ENCODE measurements at regions not wholly inside any gene's neighbourhood (a gene's known extent, or its start where the extent isn't known, plus 50 kb on each side); places are given as distances from the start of the nearest gene placed in this dataset.
"Not testable (repeated sequence)": the region's sequence is repeated elsewhere in the genome, so short reads cannot be mapped to it uniquely, and the experiment has no call there.

- ChIA-PET POLR2A (no interaction called here), CTCF (no interaction called here)
- Histone ChIP-seq H3K4me3 (ENCODE audit: control insufficient read depth in 1 of 2, extremely low read depth in 1 of 2, low read length in 1 of 2) (no peak overlapping the region), H3K9me3 (no peaks in the 10 kb centered on the region), H3K36me3 (ENCODE audit: control insufficient read depth in 2 of 2, extremely low read depth in 1 of 2, insufficient read depth in 1 of 2, low read length in 1 of 2) (no peaks in the 10 kb centered on the region), H3K27me3 (replicated peaks in 1 of 2; ENCODE audit: control insufficient read depth in 2 of 2, extremely low read depth in 1 of 2, insufficient read depth in 2 of 2, low read length in 1 of 2) (no peaks in the 10 kb centered on the region), H3K27ac (ENCODE audit: low read length) (no peak overlapping the region), H3K4me1 (ENCODE audit: control insufficient read depth in 1 of 2, extremely low read depth in 1 of 2, insufficient read depth in 2 of 2, low read length in 2 of 2) (no peaks in the 10 kb centered on the region)
- H3K9me3 Mint-ChIP-seq = peaks cover 17 to 39% (median 21%) of the 10 kb centered on the region in 3 donors
- H3K27me3 Mint-ChIP-seq = no peaks in the 10 kb centered on the region
- no peaks in the 10 kb centered on the region for H3K36me3 Mint-ChIP-seq
- DNase-seq = no peak
- no peak overlapping the region for H3K27ac Mint-ChIP-seq
- no peak for ATAC-seq (replicated peaks in 1 of 4)
- no peaks in the 10 kb centered on the region for H3K4me1 Mint-ChIP-seq
- H3K4me3 Mint-ChIP-seq = no peak overlapping the region
- WGBS (ENCODE audit: insufficient coverage) = 90% methylated on average over 12 of the region's 13 CpGs
Observed at GRCh38 chr4:62510228-62510627, 1310.1 kb downstream of the ADGRL3 start.

DNA sequence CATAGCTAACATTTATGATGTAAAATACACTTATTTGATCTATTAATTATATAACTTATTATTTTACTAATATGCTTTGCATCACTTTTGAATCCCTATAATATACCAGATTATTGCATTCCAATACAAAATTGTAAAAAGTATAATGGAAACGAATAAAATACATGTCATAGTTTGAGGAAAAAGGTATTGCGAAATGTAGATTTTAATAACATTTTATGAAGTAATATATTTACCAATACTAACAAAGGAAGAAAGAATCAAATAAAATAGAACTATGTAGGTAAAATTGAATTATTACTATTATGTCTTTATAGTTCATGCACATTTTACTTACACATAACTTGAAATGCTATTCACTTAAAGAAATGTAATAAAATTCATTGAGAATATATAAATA is 1300.2 kb downstream of the ADGRL3 start:
- H3K27me3 ChIP-seq (replicated peaks in 1 of 2; ENCODE audit: control insufficient read depth in 2 of 2, extremely low read depth in 1 of 2, insufficient read depth in 2 of 2, low read length in 1 of 2) = no peaks in the 10 kb centered on the region
- ChIA-PET POLR2A (no interaction called here), CTCF (no interaction called here)
- ATAC-seq (replicated peaks in 1 of 4) = no peak
- no peak for DNase-seq
- Mint-ChIP-seq H3K36me3 (no peaks in the 10 kb centered on the region), H3K27ac (no peak overlapping the region), H3K9me3 (peaks cover 3 to 27% (median 19%) of the 10 kb centered on the region in 3 donors), H3K4me1 (no peaks in the 10 kb centered on the region), H3K4me3 (no peak overlapping the region), H3K27me3 (no peaks in the 10 kb centered on the region)
- WGBS (ENCODE audit: insufficient coverage) = no CpG with 5 or more reads among the region's 2 CpGs
- H3K9me3 ChIP-seq = no peaks in the 10 kb centered on the region
- no peaks in the 10 kb centered on the region for H3K36me3 ChIP-seq (ENCODE audit: control insufficient read depth in 2 of 2, extremely low read depth in 1 of 2, insufficient read depth in 1 of 2, low read length in 1 of 2)
- no peak overlapping the region for H3K4me3 ChIP-seq (ENCODE audit: control insufficient read depth in 1 of 2, extremely low read depth in 1 of 2, low read length in 1 of 2)
- no peaks in the 10 kb centered on the region for H3K4me1 ChIP-seq (ENCODE audit: control insufficient read depth in 1 of 2, extremely low read depth in 1 of 2, insufficient read depth in 2 of 2, low read length in 2 of 2)
- H3K27ac ChIP-seq (ENCODE audit: low read length) = no peak overlapping the region

DNA sequence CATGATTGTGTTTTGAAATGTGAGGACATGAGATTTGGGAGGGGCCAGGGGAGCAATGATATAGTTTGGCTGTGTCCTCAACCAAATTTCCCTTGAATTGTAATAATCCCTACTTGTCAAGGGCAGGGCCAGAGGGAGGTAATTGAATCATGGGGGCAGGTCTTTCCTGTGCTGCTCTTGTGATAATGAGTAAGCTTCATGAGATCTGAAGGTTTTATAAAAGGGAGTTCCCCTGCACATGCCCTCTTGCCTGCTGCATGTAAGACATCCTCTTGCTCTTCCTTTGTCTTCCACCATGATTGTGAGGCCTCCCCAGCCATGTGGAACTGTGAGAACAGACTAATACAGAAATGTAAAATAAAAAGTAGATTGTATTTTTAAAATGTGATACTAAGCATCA is 1294.9 kb downstream of the ADGRL3 start:
- no peak overlapping the region for H3K4me3 Mint-ChIP-seq
- no peaks in the 10 kb centered on the region for H3K36me3 Mint-ChIP-seq
- Histone ChIP-seq H3K4me3 (ENCODE audit: control insufficient read depth in 1 of 2, extremely low read depth in 1 of 2, low read length in 1 of 2) (no peak overlapping the region), H3K36me3 (ENCODE audit: control insufficient read depth in 2 of 2, extremely low read depth in 1 of 2, insufficient read depth in 1 of 2, low read length in 1 of 2) (no peaks in the 10 kb centered on the region), H3K4me1 (ENCODE audit: control insufficient read depth in 1 of 2, extremely low read depth in 1 of 2, insufficient read depth in 2 of 2, low read length in 2 of 2) (no peaks in the 10 kb centered on the region), H3K9me3 (no peaks in the 10 kb centered on the region), H3K27ac (ENCODE audit: low read length) (no peak overlapping the region), H3K27me3 (replicated peaks in 1 of 2; ENCODE audit: control insufficient read depth in 2 of 2, extremely low read depth in 1 of 2, insufficient read depth in 2 of 2, low read length in 1 of 2) (no peaks in the 10 kb centered on the region)
- peaks cover 13 to 29% (median 24%) of the 10 kb centered on the region in 3 donors for H3K9me3 Mint-ChIP-seq
- POLR2A ChIA-PET = no interaction called here
- ATAC-seq (replicated peaks in 1 of 4) (no peak), DNase-seq (no peak)
- CTCF ChIA-PET = no interaction called here
- H3K27me3 Mint-ChIP-seq = no peaks in the 10 kb centered on the region
- no peak overlapping the region for H3K27ac Mint-ChIP-seq
- no peaks in the 10 kb centered on the region for H3K4me1 Mint-ChIP-seq

- H3K4me3 Mint-ChIP-seq; H3K4me1 ChIP-seq (ENCODE audit: control insufficient read depth in 1 of 2, extremely low read depth in 1 of 2, insufficient read depth in 2 of 2, low read length in 2 of 2); ATAC-seq (replicated peaks in 1 of 4); H3K9me3 ChIP-seq; H3K27me3 ChIP-seq (replicated peaks in 1 of 2; ENCODE audit: control insufficient read depth in 2 of 2, extremely low read depth in 1 of 2, insufficient read depth in 2 of 2, low read length in 1 of 2); H3K27me3 Mint-ChIP-seq; H3K4me1 Mint-ChIP-seq; H3K4me3 ChIP-seq (ENCODE audit: control insufficient read depth in 1 of 2, extremely low read depth in 1 of 2, low read length in 1 of 2); H3K27ac ChIP-seq (ENCODE audit: low read length); DNase-seq; POLR2A ChIA-PET; H3K36me3 ChIP-seq (ENCODE audit: control insufficient read depth in 2 of 2, extremely low read depth in 1 of 2, insufficient read depth in 1 of 2, low read length in 1 of 2); CTCF ChIA-PET; H3K36me3 Mint-ChIP-seq; H3K27ac Mint-ChIP-seq: not testable (repeated sequence)
- WGBS (ENCODE audit: insufficient coverage) = 93% methylated on average over 3 of the region's 24 CpGs
- H3K9me3 Mint-ChIP-seq = peaks cover 18 to 24% (median 22%) of the 10 kb centered on the region in 3 donors
Observed at GRCh38 chr4:62491756-62492155, 1291.6 kb downstream of the ADGRL3 start.

DNA sequence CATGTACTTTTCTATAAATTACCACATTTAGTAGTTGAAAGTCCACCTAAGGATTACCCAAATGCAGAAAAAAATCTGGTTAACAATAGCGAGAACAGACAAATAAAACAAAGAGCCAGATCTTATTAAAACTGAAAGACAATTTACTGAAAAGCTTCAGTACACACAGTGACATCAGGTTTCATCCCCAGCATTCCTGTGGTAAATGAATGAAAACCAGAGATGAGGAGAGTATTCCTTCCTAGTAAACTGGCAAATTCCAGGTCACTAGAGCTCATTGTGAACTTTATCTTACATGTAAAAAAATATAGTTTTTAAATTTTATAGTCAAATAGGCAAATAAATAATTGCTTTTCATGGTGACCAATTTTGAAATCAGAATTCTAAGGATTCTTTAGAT is 1290.5 kb downstream of the ADGRL3 start:
- Mint-ChIP-seq H3K9me3 (peaks cover 11 to 18% (median 14%) of the 10 kb centered on the region in 3 donors), H3K4me3 (no peak overlapping the region), H3K36me3 (no peaks in the 10 kb centered on the region), H3K4me1 (no peaks in the 10 kb centered on the region), H3K27me3 (no peaks in the 10 kb centered on the region), H3K27ac (no peak overlapping the region)
- H3K4me3 ChIP-seq (ENCODE audit: control insufficient read depth in 1 of 2, extremely low read depth in 1 of 2, low read length in 1 of 2) = no peak overlapping the region
- H3K4me1 ChIP-seq (ENCODE audit: control insufficient read depth in 1 of 2, extremely low read depth in 1 of 2, insufficient read depth in 2 of 2, low read length in 2 of 2) = no peaks in the 10 kb centered on the region
- ATAC-seq (replicated peaks in 1 of 4) = no peak
- H3K27me3 ChIP-seq (replicated peaks in 1 of 2; ENCODE audit: control insufficient read depth in 2 of 2, extremely low read depth in 1 of 2, insufficient read depth in 2 of 2, low read length in 1 of 2) = no peaks in the 10 kb centered on the region
- ChIA-PET POLR2A (interaction anchor here in 1 of 2 donors (0.6 kb wide), 1 partner anchor 452 kb away, joined by 3 read pairs; no protein-coding TSS in a partner anchor), CTCF (no interaction called here)
- no peak overlapping the region for H3K27ac ChIP-seq (ENCODE audit: low read length)
- H3K9me3 ChIP-seq = no peaks in the 10 kb centered on the region
- no peak for DNase-seq
- WGBS (ENCODE audit: insufficient coverage) = no CpG with 5 or more reads among the region's 1 CpG
- H3K36me3 ChIP-seq (ENCODE audit: control insufficient read depth in 2 of 2, extremely low read depth in 1 of 2, insufficient read depth in 1 of 2, low read length in 1 of 2) = no peaks in the 10 kb centered on the region

DNA sequence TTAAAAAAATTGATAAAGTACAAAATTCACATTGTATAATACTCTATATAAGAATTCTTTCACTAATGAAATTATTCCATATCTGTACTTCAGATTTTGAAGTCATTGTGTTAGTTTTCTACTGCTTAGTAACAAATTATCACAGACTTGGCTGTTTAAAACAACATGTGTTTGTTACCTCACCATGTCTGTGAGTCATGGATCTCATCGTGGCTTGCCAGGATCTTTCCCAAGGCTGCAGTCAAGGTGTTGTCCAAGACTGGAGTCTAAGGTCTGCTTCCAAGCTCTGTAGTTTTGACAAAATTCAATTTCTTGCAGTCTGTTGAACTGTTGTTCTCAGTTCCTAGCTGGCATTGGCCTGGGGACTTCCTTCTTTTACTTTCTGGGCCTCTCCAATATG is 1286.9 kb downstream of the ADGRL3 start:
- Histone ChIP-seq H3K4me1 (ENCODE audit: control insufficient read depth in 1 of 2, extremely low read depth in 1 of 2, insufficient read depth in 2 of 2, low read length in 2 of 2) (no peaks in the 10 kb centered on the region), H3K27me3 (replicated peaks in 1 of 2; ENCODE audit: control insufficient read depth in 2 of 2, extremely low read depth in 1 of 2, insufficient read depth in 2 of 2, low read length in 1 of 2) (no peaks in the 10 kb centered on the region), H3K27ac (ENCODE audit: low read length) (no peak overlapping the region), H3K9me3 (no peaks in the 10 kb centered on the region), H3K36me3 (ENCODE audit: control insufficient read depth in 2 of 2, extremely low read depth in 1 of 2, insufficient read depth in 1 of 2, low read length in 1 of 2) (no peaks in the 10 kb centered on the region), H3K4me3 (ENCODE audit: control insufficient read depth in 1 of 2, extremely low read depth in 1 of 2, low read length in 1 of 2) (no peak overlapping the region)
- CTCF ChIA-PET = no interaction called here
- no peaks in the 10 kb centered on the region for H3K36me3 Mint-ChIP-seq
- POLR2A ChIA-PET = no interaction called here
- H3K4me3 Mint-ChIP-seq = no peak overlapping the region
- no peaks in the 10 kb centered on the region for H3K4me1 Mint-ChIP-seq
- WGBS (ENCODE audit: insufficient coverage) = 86% methylated on average over 1 of the region's 1 CpG
- peaks cover 5 to 19% (median 16%) of the 10 kb centered on the region in 3 donors for H3K9me3 Mint-ChIP-seq
- no peak for DNase-seq
- ATAC-seq (replicated peaks in 1 of 4) = no peak
- no peaks in the 10 kb centered on the region for H3K27me3 Mint-ChIP-seq
- no peak overlapping the region for H3K27ac Mint-ChIP-seq

DNA sequence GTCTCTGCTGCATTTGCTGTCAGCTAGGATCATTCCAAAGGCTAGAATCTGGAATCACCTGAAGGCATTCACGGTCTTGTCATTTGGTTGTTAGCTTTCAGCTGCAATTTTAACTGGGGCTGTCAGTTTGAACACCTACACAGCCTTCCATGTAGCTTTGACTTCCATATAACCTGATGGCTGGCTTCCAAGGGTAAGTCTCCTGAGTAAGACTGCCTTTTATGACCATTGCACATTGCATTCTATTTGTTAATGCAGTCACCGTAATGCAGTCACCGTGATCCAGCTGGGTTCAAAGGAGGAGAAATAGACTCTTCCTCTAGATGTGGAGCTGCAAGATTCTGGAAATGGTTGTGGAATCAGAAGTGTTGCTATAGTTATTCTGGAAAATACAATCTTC is 1284.2 kb downstream of the ADGRL3 start:
- POLR2A ChIA-PET = no interaction called here
- Histone ChIP-seq H3K27me3 (replicated peaks in 1 of 2; ENCODE audit: control insufficient read depth in 2 of 2, extremely low read depth in 1 of 2, insufficient read depth in 2 of 2, low read length in 1 of 2) (no peaks in the 10 kb centered on the region), H3K4me3 (ENCODE audit: control insufficient read depth in 1 of 2, extremely low read depth in 1 of 2, low read length in 1 of 2) (no peak overlapping the region), H3K9me3 (no peaks in the 10 kb centered on the region), H3K4me1 (ENCODE audit: control insufficient read depth in 1 of 2, extremely low read depth in 1 of 2, insufficient read depth in 2 of 2, low read length in 2 of 2) (no peaks in the 10 kb centered on the region), H3K27ac (ENCODE audit: low read length) (no peak overlapping the region), H3K36me3 (ENCODE audit: control insufficient read depth in 2 of 2, extremely low read depth in 1 of 2, insufficient read depth in 1 of 2, low read length in 1 of 2) (no peaks in the 10 kb centered on the region)
- H3K4me1 Mint-ChIP-seq = no peaks in the 10 kb centered on the region
- H3K4me3 Mint-ChIP-seq = no peak overlapping the region
- DNase-seq = no peak
- no peaks in the 10 kb centered on the region for H3K36me3 Mint-ChIP-seq
- H3K27ac Mint-ChIP-seq = no peak overlapping the region
- H3K9me3 Mint-ChIP-seq = peaks cover 0 to 20% (median 13%) of the 10 kb centered on the region in 3 donors
- CTCF ChIA-PET = no interaction called here
- no peak for ATAC-seq (replicated peaks in 1 of 4)
- no peaks in the 10 kb centered on the region for H3K27me3 Mint-ChIP-seq
- 33% methylated on average over 1 of the region's 3 CpGs for WGBS (ENCODE audit: insufficient coverage)
